ENCODE measurements at regions not wholly inside any gene's neighbourhood (a gene's known extent, or its start where the extent isn't known, plus 50 kb on each side); places are given as distances from the start of the nearest gene placed in this dataset.
A peak's percentile ranks its signal among the peaks of the same experiment; 100 is the strongest.
"Not testable (repeated sequence)": the region's sequence is repeated elsewhere in the genome, so short reads cannot be mapped to it uniquely, and the experiment has no call there.

DNA sequence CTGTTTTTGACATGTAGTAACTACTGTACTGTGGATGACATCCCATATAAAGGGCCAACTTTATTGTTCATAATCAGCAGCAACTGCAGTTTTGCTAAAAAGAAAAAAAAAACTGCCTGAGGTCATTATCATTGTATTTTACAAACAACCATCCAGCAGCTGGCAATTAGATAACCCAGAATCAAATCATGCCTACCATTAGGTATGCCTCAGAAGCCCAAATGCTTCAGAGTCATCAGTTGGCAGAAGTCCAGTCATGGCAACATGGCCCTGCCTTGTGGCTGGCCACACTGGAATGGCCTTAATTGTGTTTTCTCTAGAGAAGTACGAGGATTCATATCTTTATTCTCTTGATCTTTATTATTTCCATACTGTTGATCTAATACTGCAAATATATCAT, 462.4 kb upstream of the NRSN1 start:
- DNase-seq (ENCODE audit: low spot score): no peak

DNA sequence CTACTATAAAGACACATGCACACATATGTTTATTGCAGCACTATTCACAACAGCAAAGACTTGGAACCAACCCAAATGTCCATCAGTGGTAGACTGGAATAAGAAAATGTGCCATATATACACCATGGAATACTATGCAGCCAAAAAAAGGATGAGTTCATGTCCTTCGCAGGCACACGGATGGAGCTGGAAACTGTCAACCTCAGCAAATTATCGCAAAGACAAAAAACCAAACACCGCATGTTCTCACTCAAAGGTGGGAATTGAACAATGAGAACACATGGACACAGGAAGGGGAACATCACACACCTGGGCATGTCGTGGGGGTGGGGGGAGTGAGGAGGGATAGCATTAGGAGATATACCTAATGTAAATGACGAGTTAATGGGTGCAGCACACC, 460.1 kb upstream of the NRSN1 start:
- DNase-seq (ENCODE audit: low spot score): not testable (repeated sequence)

DNA sequence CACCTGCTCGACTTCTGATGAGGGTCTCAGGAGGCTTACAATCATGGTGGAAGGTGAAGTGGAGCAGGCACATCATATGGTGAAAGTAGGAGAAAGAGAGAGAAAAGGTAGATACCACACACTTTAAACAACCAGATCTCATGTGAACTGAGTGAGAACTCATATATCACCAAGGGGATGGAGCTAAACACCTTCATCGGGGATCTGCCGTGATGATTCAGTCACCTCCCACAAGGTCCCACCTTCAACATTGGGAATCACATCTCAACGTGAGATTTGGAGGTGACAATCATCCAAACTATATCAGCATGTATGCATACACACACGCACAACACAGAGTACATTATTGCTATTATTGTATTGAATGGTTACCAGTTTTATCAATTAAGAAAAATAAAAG, 453.3 kb upstream of the NRSN1 start:
- DNase-seq (ENCODE audit: low spot score): no peak

DNA sequence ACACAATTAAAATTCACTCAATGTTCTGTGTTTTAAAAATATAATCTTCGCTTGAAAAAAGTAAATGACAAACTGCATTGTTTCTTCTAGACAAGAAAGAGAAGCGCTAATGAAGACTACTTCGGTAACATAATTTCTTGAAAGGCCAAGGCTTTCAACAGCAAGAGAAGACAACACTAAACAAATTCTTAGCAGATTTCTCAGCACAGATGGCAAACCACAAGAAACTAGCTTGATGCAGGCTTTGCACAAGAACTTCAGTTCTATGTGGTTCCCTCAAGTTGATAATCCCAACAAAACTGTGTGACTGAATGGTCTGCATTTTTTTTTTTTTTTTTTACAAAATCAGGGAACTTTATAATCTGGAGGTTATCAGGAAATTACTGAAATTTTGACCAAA, 447.4 kb upstream of the NRSN1 start:
- no peak for DNase-seq (ENCODE audit: low spot score)

DNA sequence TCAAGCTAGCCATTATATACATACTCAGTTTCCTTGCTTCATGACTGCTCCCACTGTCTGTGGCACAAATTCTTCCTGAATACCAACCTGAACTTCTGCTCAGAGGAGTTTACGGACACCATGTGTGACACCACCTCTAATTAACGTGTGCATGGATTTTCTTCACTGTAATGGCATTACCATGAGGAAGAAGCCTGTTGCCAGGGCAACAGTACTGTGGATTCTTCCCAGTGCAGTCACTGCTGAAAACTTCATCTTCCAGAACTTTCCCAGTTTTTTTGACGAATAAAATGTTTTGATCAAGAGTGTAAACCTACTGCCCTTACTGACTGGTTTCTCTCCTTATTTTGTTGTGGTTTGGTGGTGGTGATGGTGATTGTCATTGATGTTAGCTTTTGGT, 444.3 kb upstream of the NRSN1 start:
- no peak for DNase-seq (ENCODE audit: low spot score)

DNA sequence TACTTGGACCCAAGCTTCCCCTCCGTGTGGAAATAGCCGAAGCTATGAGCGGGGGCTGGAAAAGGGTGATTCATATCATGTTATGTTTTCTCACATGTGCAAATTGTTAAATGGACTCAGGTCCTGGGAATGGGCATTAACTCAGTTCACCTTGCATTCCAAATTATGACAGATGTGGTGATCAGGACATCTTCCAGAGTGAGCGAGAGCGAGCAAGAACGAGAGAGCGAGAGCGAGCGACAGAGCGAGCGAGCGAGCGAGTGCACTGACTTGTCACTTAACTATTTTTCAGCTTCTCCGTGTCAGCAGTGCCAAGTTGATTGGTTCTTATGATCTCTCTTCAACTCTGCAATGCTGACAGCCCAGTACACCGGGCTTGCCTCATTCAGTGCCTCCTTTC, 437.4 kb upstream of the NRSN1 start:
- no peak for DNase-seq (ENCODE audit: low spot score)

DNA sequence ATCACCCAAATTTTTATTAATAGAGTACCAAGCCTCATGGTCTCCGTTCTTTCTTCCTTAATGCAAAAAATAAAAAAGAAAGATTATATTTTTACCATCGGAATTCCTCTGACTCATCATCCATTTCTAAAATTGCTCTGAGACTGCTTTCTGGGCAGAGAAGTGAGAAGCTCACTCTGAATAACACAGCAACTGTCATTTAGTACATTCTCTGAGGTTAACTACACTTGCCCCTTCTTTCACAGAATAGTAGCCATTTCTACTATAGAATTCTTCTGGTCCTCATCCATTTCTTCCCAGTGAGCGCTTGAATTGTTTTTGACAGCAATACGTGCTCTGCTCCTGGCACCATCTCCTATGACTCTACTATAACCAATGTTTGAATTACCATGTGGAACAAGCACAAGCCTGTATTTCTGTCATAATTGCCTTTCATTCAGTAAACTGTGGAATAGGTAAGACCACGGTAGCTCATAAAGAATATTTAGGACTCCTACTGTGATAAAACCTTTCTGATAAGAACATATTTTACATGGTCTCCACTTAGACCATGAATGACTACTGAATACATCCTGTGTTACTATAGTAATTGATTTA, 435.5 kb upstream of the NRSN1 start:
- DNase-seq (ENCODE audit: low spot score): no peak

DNA sequence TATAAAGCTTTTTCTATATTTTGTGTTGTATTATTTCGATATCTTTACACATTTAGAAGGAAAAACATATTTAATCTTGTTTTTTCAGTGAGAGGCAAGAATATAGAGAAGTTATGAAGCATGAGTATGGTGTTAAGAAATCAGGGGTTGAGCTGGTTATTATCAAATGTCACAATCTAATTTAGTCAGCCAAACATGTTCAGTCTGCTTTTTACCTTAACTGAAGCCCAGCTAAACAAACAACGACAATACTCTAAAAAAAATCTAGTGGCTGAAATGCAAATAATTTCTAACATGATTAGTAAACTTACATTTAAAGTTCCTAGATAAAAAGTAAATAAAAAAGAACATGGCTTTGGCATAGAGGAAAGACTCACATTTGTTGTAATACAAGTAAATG, 433.8 kb upstream of the NRSN1 start:
- DNase-seq (ENCODE audit: low spot score): no peak

DNA sequence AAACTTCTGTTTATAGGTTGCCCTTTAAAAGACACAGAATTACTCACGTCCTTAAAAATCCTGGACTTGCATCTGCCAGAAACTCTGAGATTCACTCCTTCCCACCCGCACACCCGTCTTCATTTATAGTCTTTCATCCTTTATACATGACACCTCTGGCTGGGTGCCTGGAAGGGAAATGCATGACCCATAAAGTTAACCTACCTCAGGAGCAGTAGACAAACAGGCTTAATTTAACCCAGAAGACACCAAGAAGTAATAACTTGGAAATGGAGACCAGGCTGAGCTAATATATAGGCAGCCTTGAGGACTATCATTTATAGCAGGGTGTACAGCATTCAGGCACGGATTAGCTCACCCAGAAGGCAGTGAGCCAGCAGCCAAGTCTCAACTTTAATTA, 429.0 kb upstream of the NRSN1 start:
- DNase-seq (ENCODE audit: low spot score): no peak

DNA sequence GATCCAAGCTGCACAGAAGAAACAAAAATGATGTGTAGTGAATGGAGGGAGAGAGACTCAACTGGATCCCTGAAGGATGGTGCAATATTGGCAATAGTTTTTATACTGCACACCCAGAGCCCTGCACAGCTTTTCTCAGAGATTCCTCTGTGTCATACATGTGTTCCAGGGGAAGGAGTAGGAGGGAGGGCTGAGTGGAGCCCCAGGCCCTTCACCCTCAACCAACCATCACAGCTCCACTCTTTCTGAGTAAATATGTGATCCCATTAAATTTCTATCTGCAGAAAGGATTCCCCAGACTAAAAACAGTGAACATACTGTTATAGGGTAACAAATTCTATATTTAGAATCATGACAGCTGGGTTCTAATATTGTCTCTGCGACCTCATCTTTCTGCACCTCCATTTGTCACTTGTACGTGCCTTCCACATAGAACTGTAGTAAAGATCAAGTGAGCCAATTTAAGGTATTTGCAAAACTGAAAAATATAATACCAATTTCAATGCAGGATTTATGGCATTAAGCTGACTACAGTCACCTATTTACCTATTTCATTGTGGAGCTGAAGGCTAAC, 421.4 kb upstream of the NRSN1 start:
- DNase-seq (ENCODE audit: low spot score): no peak

DNA sequence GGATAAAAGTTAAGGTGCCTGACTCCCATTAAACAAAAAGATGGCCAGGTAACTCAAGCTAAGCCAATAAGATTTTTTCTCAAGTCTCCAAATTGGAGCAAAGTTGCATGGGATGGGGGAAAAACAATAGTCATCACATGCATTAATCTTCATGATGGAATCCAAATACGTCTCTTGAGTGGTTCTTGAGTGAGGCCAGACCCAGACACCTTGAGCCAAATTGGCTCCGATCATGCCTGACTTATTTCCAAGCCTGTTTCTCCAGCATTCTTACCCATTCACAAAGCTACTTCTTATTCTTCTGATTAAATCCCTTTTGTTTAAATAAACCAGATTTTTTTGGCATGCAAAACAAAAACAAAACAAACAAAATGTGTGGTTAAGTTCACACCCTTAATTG, 420.3 kb upstream of the NRSN1 start:
- no peak for DNase-seq (ENCODE audit: low spot score)

DNA sequence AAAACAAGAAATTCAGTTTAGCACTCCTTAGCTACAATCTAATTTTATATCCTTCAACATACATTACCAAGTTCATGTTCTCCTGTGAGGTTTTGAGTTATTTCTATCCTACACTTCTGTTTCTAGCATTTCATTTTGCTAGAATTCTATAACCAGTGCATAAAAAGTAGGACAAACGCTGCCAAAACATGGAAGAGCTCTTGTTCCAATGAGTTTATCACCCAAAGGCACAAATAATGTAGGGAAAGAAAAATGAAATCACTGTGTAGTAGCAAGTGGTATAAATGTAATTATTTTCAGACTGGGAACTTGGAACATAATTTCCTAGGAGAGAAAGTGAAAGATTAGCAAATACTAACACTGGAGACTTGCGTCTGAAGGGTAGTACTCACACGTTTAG, 413.3 kb upstream of the NRSN1 start:
- no peak for DNase-seq (ENCODE audit: low spot score)

DNA sequence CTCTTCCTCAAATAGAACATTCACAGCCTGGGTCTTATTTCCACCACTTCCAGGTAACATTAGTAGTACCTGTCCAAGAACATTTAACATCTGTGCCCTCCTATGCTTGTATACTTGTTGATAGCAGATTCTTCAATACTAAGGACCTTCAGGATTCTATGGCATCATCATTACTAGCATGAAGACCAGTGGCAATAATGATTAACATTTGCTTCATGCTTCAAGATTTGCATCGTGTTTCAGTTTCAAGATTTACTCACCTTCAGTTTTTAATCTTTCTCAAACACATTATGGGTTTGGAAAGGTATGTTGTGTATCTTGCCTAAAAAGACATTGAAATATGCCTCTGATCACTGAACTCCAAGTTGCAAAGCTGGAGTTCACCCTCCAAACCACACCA, 412.8 kb upstream of the NRSN1 start:
- DNase-seq (ENCODE audit: low spot score): no peak

DNA sequence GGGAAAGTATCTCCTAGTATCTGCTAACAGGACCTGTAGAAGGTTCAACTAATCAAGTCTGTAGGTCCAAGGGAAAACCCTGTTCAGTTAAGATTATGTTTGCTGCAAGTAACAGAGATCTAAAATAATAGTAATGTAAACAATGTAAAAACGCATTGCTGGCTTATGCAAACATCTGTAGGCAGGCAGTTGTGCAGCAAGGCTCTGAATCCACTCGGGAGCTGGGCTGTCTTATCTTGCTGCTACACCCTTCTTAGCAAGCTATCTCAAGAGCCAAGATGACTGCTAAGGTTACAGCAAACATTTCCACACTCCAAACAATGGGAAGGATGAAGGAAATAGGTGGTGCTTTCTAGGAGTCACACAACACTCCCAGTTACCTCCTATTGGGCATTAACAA, 397.3 kb upstream of the NRSN1 start:
- peak; percentile 9 for DNase-seq (ENCODE audit: low spot score)

DNA sequence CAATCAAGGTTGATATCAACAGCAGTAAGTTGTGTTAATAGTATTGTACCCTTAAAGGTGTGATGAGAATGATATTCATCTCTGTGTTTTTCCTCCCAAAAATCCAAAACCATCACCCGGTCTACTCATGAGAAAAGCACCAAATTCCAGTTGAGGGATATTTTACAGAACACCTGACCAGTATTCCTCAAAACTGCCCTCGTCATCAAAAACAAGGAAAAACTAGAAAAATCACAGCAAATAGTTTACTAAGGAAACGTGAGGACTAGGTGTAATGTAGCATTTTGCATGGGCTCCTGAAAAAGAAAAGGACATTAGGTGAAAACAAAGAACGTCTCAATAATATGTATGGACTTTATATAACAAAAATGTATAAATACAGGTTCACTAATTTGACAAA, 394.4 kb upstream of the NRSN1 start:
- DNase-seq (ENCODE audit: low spot score): no peak

DNA sequence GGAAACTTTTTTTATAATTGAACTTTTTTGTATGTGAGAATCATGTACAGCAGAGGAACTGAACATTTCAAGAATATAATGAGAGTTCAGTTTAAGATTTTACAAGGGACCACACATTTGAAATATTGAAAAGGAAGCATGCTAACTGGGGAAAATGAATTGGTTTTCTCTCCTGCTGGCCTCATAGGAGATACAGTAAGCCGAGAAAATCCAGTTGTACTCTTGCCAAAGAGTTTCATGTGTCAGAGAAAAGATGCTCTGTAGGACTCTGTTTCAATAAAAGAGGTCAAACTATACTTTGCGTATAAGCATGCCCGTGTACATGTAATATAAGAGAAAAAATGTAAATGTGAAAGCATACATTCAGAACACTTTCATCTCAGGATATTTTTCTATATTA, 393.5 kb upstream of the NRSN1 start:
- DNase-seq (ENCODE audit: low spot score): no peak

DNA sequence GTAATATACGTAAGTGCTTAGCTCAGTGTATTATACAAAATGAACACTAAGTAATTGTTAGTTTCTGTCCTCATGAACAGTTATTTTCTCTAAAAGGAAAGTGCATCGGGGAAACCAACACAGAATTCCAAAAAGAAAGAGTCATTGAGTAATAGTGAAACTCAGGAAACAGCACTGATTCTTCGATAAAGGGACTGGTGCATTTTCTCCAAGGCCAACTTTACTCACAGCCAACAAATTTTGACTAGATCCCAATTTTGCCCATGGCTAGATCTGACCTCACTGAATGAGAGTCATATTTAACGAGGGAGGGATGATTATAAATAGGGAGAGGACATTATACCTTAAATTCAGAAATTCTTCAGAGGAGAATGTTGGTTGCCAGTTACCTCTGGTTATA, 390.9 kb upstream of the NRSN1 start:
- no peak for DNase-seq (ENCODE audit: low spot score)

DNA sequence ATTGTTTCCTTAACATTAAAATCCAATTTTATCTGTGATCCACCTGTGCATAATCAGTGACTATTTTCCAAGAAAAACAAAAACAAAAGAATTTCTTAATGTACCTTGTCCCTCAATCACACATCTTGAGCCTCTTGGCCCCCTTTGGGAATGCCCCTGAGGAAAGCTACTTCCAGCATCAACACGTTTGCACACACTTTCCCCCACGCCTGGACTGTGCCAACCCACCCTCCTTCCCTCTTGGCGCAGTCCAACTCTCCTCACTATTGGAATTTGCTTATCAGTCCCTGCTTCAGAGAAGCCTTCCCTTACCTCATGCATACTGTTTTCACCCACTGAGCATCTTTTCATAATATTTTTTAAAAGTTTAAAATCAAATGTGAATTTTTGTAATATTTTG, 389.4 kb upstream of the NRSN1 start:
- no peak for DNase-seq (ENCODE audit: low spot score)

DNA sequence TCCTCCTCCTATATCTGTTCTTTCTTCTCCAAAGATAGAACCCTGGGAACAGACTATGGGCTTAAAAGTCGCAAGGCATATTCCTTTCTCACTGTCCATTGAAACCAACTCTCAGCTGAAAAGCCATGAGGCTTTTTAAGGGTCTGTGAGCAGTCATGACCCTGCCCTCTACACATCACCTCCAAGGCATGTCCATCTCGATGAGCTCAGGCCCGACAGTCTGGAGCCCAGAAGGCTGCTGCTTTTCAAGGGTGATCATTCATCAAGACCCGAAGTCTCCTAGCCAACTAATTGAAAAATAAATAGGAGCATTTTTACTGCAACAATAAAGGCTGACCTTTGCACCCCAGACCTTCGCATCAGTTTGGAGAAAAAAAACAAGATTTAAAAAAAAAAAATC, 378.8 kb upstream of the NRSN1 start:
- DNase-seq (ENCODE audit: low spot score): no peak

DNA sequence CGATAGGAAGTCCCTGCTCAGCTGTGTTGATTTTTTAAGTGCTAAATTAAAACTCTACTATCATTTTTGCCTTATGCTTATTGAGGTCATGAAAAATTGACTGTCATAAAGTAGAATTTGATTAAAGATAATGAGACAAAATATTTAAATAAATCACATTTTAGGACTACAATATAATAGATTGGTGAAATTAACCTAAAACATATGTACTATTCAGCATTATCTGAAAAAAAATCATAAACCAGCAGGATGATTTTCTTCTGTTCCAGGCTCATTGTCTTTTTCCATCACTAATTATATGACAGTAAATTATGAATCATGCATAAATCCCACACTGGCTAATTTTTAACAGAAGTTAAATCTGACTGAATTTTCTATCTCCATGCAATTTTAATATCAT, 373.6 kb upstream of the NRSN1 start:
- DNase-seq (ENCODE audit: low spot score): no peak

DNA sequence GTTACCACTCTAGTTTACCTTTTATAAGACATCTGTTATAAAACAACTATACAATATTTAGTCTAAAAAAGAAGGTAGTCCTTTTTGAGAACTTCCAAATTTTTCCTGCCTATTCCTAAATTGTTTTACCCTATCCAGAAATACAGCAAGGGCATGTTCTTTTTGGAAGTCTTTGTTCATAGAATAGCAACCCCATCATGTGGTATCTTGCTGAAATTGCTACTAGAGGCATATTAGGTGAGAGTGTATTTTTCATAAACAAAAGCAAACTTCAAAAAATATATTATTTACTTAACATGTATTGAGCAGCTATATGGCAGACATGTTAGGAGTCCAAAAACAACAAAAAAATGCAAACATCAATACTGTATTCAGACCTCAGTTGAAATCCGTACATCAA, 371.8 kb upstream of the NRSN1 start:
- DNase-seq (ENCODE audit: low spot score): no peak

DNA sequence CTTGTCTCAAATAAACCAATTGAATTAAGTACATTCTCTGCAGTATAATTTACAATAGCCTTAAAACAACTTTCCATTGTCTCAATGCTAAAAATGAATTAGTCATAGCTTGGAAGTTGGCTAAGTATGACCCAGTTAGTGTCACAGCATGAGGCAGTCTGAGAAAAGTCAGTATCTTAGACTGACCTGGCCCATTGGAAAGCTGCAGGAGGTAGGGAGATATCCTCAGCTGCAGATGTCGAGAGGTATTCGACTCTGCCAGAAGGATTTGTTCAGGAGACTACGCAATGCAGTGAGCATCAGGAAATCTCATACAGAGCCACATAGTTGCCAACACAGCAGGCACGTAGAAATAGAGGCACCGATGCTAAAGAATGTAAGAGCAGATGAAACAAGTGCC, 350.9 kb upstream of the NRSN1 start:
- DNase-seq (ENCODE audit: low spot score): no peak

DNA sequence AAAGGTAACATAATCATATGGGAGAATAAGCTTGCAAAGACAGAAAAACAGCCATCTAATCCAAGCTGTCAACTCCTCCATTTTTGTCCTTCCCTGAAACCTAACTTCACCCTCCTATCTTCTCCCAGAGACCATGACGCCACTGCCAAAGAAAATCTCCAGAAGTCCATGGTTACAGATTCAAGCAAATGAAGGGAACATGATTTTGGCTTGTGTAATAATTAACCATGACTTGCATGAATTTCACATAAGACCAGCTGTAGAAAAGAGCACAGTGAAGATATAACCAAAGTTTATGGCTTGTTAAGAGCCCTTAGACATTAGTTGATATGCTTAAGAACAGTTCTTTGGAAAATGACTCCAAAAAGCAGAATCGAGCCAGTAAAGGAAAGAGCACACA, 342.1 kb upstream of the NRSN1 start:
- no peak for DNase-seq (ENCODE audit: low spot score)

DNA sequence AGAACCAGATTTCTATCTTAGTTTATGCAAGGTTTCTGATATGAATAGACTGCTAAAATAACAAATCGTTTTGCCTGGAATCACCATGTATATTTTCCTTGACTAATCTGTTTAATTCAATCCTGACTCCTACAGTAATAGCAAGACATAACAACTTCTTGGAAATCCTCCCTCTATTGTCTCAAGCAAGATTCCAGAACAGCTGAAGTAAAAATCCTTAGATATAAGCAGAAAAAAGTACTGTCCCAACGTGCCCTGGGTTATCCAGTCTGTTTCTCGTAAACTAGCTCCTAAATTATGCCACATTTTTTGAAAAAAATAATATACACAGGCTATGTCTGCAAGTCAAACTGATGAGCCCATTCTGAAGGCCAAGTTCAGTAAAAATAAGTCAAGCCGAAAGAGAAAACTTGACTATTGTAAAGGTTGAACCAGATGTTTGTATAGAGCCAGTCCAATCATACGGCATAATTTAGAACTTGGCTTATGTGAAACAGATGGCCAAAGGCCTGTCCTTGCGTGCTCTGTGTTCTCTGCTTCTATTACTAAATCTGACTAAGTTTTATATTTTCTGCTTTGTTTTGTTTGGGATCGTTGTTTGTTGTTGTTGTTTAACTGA, 341.6 kb upstream of the NRSN1 start:
- DNase-seq (ENCODE audit: low spot score): no peak
